K562 (cell line): ENCODE measurements at regions not wholly inside any gene's neighbourhood (a gene's known extent, or its start where the extent isn't known, plus 50 kb on each side); places are given as distances from the start of the nearest gene placed in this dataset.

Experiments
- ATAC-seq: fragments of 200-7000 bp; cut with Tn5 transposase; 3 replicates; pipeline ENCODE4 v1.9.1; 2020; ENCODE audit warnings: moderate library complexity
- BruUV-seq: library from RNA; stranded (reverse); fragments of 400-500 nt; replicated peaks from 2 replicates; lab custom pipeline; 2021; lab: Mats Ljungman, UMichigan
- CTCF ChIA-PET: fragments of 300-600 bp; formaldehyde crosslinking; extraction: SDS; loops from one replicate; lab custom pipeline; 2021; ENCODE audit warnings: low intra/inter-chr PET ratio; lab: Yijun Ruan, JAX
- POLR2A ChIA-PET: fragments of 300-600, 350-650 bp; sonication (Branson Sonifier 250); formaldehyde crosslinking; extraction: SDS; loops from one replicate; lab custom pipeline; 2021; ENCODE audit warnings: antibody characterized with exemption, inconsistent platforms; lab: Yijun Ruan, JAX
- DNase-seq, 4 experiments: peaks; one replicate each; pipeline versions ENCODE4 v3.0.0 to v3.0.0-alpha.2; 2011 to 2018; ENCODE audit warnings: low spot score in 3 of 4, mixed read lengths in 3 of 4; ENCODE audit errors: extremely low read depth in 1 of 4
- FAIRE-seq: peaks from 2 replicates; lab custom pipeline; 2011; peaks lifted over from hg19 to GRCh38; lab: Jason Lieb, UNC
- H2AFZ ChIP-seq: 2 replicates; pipeline ENCODE4 v1.6.0; 2011; ENCODE audit warnings: low read depth, low read length, control low read depth, inconsistent platforms
- H3K27ac ChIP-seq: fragments of 200-600 bp; 3 replicates; pipeline ENCODE4 v1.8.0; 2011; ENCODE audit warnings: low read depth, mild to moderate bottlenecking, control low read depth, inconsistent platforms, low read length, moderate library complexity, mixed read lengths; ENCODE audit errors: extremely low read depth
- H3K27me3 ChIP-seq, 2 experiments: fragments of 300-600 bp in 1 of 2; 2 replicates in 1 of 2; 3 replicates in 1 of 2; pipeline versions ENCODE4 v1.6.0 to v1.8.0; 2011; ENCODE audit warnings: inconsistent platforms in 2 of 2, low read length in 2 of 2, mild to moderate bottlenecking in 1 of 2, mixed read lengths in 1 of 2, moderate library complexity in 1 of 2; ENCODE audit not compliant: control insufficient read depth in 2 of 2, insufficient read depth in 2 of 2
- H3K36me3 ChIP-seq: fragments of 300-600 bp; 3 replicates; pipeline ENCODE4 v1.8.0; 2011; ENCODE audit warnings: mild to moderate bottlenecking, low read length, inconsistent platforms; ENCODE audit not compliant: control insufficient read depth, insufficient read depth
- H3K4me1 ChIP-seq, 2 experiments: fragments of 200-600 bp in 1 of 2; replicated peaks in 1 of 2; 2 replicates in 1 of 2; 3 replicates in 1 of 2; pipeline versions ENCODE4 v1.5.1 to v1.8.0; 2011; ENCODE audit warnings: inconsistent platforms in 2 of 2, low read length in 2 of 2, mild to moderate bottlenecking in 1 of 2, mixed read lengths in 1 of 2, moderate library complexity in 1 of 2; ENCODE audit not compliant: control insufficient read depth in 2 of 2, insufficient read depth in 2 of 2
- H3K4me2 ChIP-seq: 2 replicates; pipeline ENCODE4 v1.6.1; 2011; ENCODE audit warnings: low read length, control low read depth, inconsistent platforms, mixed read lengths; ENCODE audit not compliant: insufficient read depth
- H3K4me3 ChIP-seq: fragments of 200-600 bp; sonication (generic), shearing (Covaris generic); 2 replicates; pipeline ENCODE4 v1.5.1; 2016; ENCODE audit warnings: control low read depth, inconsistent platforms
- H3K79me2 ChIP-seq: fragments of 200-600 bp; 3 replicates; pipeline ENCODE4 v1.8.0; 2011; ENCODE audit warnings: low read length, inconsistent platforms; ENCODE audit not compliant: control insufficient read depth, insufficient read depth
- H3K9ac ChIP-seq, 2 experiments: 2 replicates each; pipeline versions ENCODE4 v1.6.0 to v1.6.1; 2011; ENCODE audit warnings: low read depth in 2 of 2, low read length in 2 of 2, control low read depth in 1 of 2, inconsistent platforms in 1 of 2, mild to moderate bottlenecking in 1 of 2, mixed read lengths in 1 of 2; ENCODE audit not compliant: insufficient read depth in 1 of 2
- H3K9me1 ChIP-seq: one replicate; pipeline ENCODE4 v1.6.0; 2011; ENCODE audit warnings: inconsistent platforms, mild to moderate bottlenecking, low read length, moderate library complexity; ENCODE audit not compliant: control insufficient read depth, insufficient read depth
- H3K9me3 ChIP-seq: replicated peaks from 2 replicates; pipeline ENCODE4 v1.5.1; 2011; ENCODE audit warnings: low read depth, low read length, inconsistent platforms; ENCODE audit not compliant: control insufficient read depth, insufficient read depth
- H4K20me1 ChIP-seq: replicated peaks from 2 replicates; pipeline ENCODE4 v1.6.1; 2011; ENCODE audit warnings: low read length, inconsistent platforms, mixed read lengths; ENCODE audit not compliant: control insufficient read depth, insufficient read depth
- CBFB ChIP-seq: sonication (generic); formaldehyde crosslinking; IDR thresholded peaks from 2 replicates; pipeline ENCODE4 v1.4.0; 2020; ENCODE audit warnings: mild to moderate bottlenecking, missing genetic modification reagents
- CCNT2 ChIP-seq: IDR thresholded peaks from 2 replicates; pipeline ENCODE4 v1.6.1; 2011; ENCODE audit warnings: borderline replicate concordance, low read depth, mild to moderate bottlenecking, moderate library complexity, mixed read lengths, low read length; ENCODE audit not compliant: insufficient read length; ENCODE audit errors: extremely low read depth
- KDM2B ChIP-seq: fragments of 250-450 bp; sonication (Bioruptor Pico); IDR thresholded peaks from 2 replicates; pipeline ENCODE4 v1.8.0; 2021; ENCODE audit warnings: mild to moderate bottlenecking, moderate library complexity
- KDM4B ChIP-seq, 2 experiments: fragments of 450-650 bp in 1 of 2; sonication (generic) in 1 of 2; IDR thresholded peaks; 2 replicates each; pipeline ENCODE4 v1.6.1; 2016 to 2017; ENCODE audit warnings: borderline replicate concordance in 2 of 2, antibody characterized with exemption in 1 of 2, low read depth in 1 of 2, mild to moderate bottlenecking in 1 of 2
- MIER1 ChIP-seq: fragments of 450-650 bp; IDR thresholded peaks from 2 replicates; pipeline ENCODE4 v1.6.1; 2016; ENCODE audit warnings: antibody characterized with exemption, mild to moderate bottlenecking, low read depth
- MYBL2 ChIP-seq, 2 experiments: fragments of 450-650 bp in 1 of 2; sonication (generic) in 1 of 2; formaldehyde crosslinking in 1 of 2; IDR thresholded peaks; 2 replicates each; pipeline versions ENCODE4 v1.6.1 to v1.8.1; 2017 to 2022; ENCODE audit warnings: borderline replicate concordance in 1 of 2, inconsistent platforms in 1 of 2, low read depth in 1 of 2, mild to moderate bottlenecking in 1 of 2, missing genetic modification reagents in 1 of 2, moderate library complexity in 1 of 2
- NELFE ChIP-seq: IDR thresholded peaks from 2 replicates; pipeline ENCODE4 v1.6.1; 2011; ENCODE audit warnings: mild to moderate bottlenecking; ENCODE audit not compliant: insufficient read depth, insufficient read length
- RAD21 ChIP-seq, 2 experiments: fragments of 250-450 bp in 1 of 2; fragments of 450-650 bp in 1 of 2; sonication (Bioruptor Pico) in 1 of 2; formaldehyde crosslinking in 1 of 2; IDR thresholded peaks in 1 of 2; conservative IDR thresholded peaks in 1 of 2; 2 replicates each; pipeline versions ENCODE4 v1.4.0 to v1.8.0; 2020 to 2022; ENCODE audit warnings: mild to moderate bottlenecking in 2 of 2, moderate library complexity in 1 of 2
- REST ChIP-seq, 2 experiments: fragments of 450-650 bp; formaldehyde crosslinking in 1 of 2; IDR thresholded peaks; 2 replicates each; pipeline versions ENCODE4 v1.4.0 to v1.6.1; 2014 to 2020; ENCODE audit warnings: mild to moderate bottlenecking in 2 of 2, borderline replicate concordance in 1 of 2, low read depth in 1 of 2
- TBP ChIP-seq: optimal IDR thresholded peaks from 2 replicates; pipeline ENCODE3; 2011; ENCODE audit warnings: low read depth, low read length, improper control_type of control experiment
- ZNF444 ChIP-seq: fragments of 250-450 bp; sonication (Bioruptor Pico); IDR thresholded peaks from 2 replicates; pipeline ENCODE4 v1.4.0; 2020; ENCODE audit warnings: mild to moderate bottlenecking, moderate library complexity
- WGBS: fragments of 100-300 bp; shearing (Covaris generic); methylation state at CpG from one replicate; pipeline ENCODE4 v1.1.6; 2016; ENCODE audit warnings: low coverage, mixed read lengths; ENCODE audit not compliant: insufficient coverage; ENCODE audit errors: missing lambda C conversion rate; 5-methylcytosine and 5-hydroxymethylcytosine counted together
- in situ Hi-C: fragments of 300-500 bp; cut with MboI; formaldehyde crosslinking; loops from 4 replicates; pipeline ENCODE4 v1.15.0; 2018; ENCODE audit warnings: inconsistent platforms, mixed read lengths
- intact Hi-C: fragments of 100-400 bp; cut with micrococcal nuclease; formaldehyde crosslinking; loops from 2 replicates; pipeline ENCODE4 v1.14.2; 2022

GRCh38 chr21:17340081-17340480 is 172.8 kb upstream of the CXADR start (continued):
- no peak for TF ChIP-seq KDM2B (CRISPR knock-in tag)

- intact Hi-C loops (no loop called here), in situ Hi-C loops (no loop called here)
- Histone ChIP-seq H3K4me1 (no peaks in the 10 kb centered on the region), H3K79me2 (no peaks in the 10 kb centered on the region), H2AFZ (no peak overlapping the region), H4K20me1 (no peaks in the 10 kb centered on the region), H3K4me2 (no peak overlapping the region), H3K9me3 (no peaks in the 10 kb centered on the region), H3K27ac (no peak overlapping the region), H3K9me1 (no peaks in the 10 kb centered on the region), H3K36me3 (no peaks in the 10 kb centered on the region), H3K27me3 (no peaks in the 10 kb centered on the region), H3K9ac (no peak overlapping the region), H3K4me3 (no peak overlapping the region)
- ATAC-seq (no peak), FAIRE-seq (no peak), DNase-seq (peak in 2 of 4 experiments; percentile 8 to 25)
- no TSS peak for BruUV-seq
- POLR2A ChIA-PET: no interaction called here
- WGBS: 0% methylated on average over 2 of the region's 2 CpGs
- CTCF ChIA-PET: interaction anchor here (0.6 kb wide), 1 partner anchor 166 kb away, joined by 3 read pairs; no protein-coding TSS in a partner anchor
- TF ChIP-seq ZNF444 (CRISPR knock-in tag): no peak
- TF ChIP-seq CCNT2: no peak
- no peak for TF ChIP-seq NELFE
- TF ChIP-seq REST (IDR thresholded peaks at IDR 0.05; ENCODE audit: borderline replicate concordance): peak; percentile 95
- TF ChIP-seq REST (CRISPR knock-in tag; IDR thresholded peaks at IDR 0.05; ENCODE audit: low read depth): peak; percentile 88
- TF ChIP-seq MYBL2 (IDR thresholded peaks at IDR 0.05; ENCODE audit: low read depth): no peak
- TF ChIP-seq MYBL2 (CRISPR knock-in tag; IDR thresholded peaks at IDR 0.05; ENCODE audit: borderline replicate concordance): no peak
- no peak for TF ChIP-seq CBFB
- no peak for TF ChIP-seq KDM4B (IDR thresholded peaks at IDR 0.05; ENCODE audit: borderline replicate concordance in 2 of 2, low read depth in 1 of 2)
- no peak for TF ChIP-seq TBP
- no peak for TF ChIP-seq RAD21 (CRISPR knock-in tag; conservative IDR thresholded peaks at IDR 0.05 in 1 of 2, IDR thresholded peaks at IDR 0.05 in 1 of 2)
- TF ChIP-seq MIER1: peak; percentile 52; the same call in 1 of the 2 replicates
These were observed 169.8 kb upstream of the CXADR start for GRCh38 chr21:17343055-17343454.
